Dedifferentiated amniotic fluid mesenchymal stem cell (primary cell): ENCODE measurements at regions not wholly inside any gene's neighbourhood (a gene's known extent, or its start where the extent isn't known, plus 50 kb on each side); places are given as distances from the start of the nearest gene placed in this dataset.

Source experiments
- DNase-seq: peaks from one replicate; pipeline ENCODE4 v3.0.0-alpha.2; 2016; ENCODE audit errors: extremely low spot score

DNA sequence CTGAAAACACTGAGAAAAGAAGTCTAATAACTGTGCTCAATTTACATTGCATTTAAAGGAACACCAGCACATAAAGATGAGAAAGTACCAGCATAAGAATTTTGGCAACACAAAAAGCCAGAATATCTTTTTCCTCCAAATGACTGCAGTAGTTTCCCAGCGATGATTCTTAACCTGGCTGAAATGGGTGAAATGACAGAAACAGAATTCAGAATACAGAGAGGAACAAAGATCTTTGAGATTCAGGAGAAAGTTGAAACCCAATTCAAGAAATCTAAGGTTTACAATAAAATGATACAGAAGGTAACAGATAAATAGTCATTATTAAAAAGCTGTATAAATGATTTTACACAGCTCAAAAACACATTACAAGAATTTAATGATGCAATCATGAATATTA lies 197.0 kb upstream of the EYS start:
- no peak for DNase-seq

DNA sequence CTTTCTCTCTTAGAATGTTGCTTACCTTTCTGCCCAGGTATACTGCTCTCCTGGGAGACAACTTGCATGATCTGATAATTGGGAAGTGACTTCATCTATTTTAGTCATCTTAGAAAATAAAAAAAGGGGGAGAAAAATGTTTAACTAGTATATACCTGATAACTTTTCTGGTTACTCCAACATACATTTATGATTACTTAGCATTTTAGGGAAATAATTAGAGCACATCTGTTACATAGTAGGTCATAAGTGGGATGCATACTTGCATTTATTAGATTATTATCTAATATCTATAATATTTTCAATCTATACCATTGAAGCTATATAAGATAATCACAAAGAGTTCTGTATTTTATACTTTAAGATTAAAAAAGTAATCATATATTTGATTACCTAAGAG lies 193.9 kb upstream of the EYS start:
- DNase-seq, result no peak

DNA sequence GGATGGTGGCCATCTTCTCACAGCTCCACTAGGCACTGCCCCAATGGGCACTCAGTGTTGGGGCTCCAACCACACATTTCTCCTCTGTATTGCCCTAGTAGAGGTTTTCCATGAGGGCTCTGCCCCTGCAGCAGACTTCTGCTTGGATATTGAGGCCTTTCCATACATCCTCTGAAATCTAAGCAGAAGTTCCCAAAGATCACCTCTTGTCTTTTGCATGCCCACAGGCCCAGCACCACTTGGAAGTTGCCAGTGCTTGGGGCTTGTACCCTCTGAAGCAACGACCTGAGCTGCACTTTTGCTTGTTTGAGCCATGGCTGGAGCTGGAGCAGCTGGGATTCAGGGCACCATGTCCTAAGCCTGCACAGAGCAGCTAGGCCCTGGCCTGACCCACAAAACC lies 189.1 kb upstream of the EYS start:
- no peak for DNase-seq

DNA sequence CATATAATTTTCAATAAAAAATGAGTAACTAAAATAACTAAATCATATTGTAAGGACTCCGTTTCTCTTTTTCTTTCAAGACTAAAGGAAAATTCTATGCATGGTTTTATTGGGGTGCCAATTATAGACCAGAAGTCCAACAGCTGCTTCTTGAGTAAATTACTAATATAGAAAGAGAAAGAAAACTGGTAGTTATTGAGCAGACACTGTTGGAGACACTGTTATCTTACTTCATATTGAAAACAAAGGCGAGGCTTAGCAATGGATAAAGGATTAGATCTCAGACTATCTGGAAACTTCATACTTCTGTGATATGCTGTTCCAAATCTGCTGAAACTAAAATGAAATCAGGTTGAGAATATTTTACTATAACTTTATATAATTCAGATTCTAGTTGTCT lies 169.6 kb upstream of the EYS start:
- DNase-seq, result no peak

DNA sequence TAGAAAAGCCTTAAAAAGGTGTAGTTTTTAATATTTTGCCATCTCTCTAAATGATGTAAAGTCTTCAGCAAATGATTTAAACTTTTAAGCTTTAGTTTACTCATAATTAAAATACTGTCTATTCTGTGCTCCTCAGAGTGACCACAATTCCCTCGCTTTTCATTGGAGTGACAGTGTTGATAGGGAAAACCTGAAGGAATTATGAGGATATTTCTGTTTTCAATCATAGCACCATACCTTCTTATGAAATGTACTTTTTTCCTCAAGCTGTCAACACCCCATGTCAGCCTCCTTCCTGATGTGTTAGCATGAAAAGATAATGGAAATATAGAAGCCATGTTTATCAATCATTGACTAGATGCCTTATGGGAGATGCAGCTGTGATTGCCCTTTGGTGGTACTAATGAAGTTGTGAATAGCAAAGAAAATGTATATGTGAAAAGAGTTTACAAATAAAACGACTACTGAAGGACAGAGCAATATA lies 145.4 kb upstream of the EYS start:
- no peak for DNase-seq

DNA sequence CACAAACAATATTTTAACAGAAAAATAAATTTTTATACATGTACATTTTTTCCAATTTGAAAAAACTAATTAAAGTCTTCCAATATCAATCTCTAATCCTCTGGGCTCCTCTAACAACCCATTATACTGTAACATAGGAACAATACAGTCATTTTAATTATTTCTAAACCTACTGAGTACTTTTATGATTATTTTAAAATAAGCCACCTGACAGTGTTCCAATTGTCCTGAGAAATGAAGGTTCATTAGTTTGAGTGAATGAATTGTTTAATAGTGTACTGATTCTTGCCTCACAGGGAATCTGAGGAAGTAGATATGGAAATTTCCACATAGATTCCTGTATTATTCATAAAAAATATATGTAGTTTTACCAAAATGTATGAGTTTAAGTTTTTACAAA lies 123.1 kb upstream of the EYS start:
- no peak for DNase-seq

DNA sequence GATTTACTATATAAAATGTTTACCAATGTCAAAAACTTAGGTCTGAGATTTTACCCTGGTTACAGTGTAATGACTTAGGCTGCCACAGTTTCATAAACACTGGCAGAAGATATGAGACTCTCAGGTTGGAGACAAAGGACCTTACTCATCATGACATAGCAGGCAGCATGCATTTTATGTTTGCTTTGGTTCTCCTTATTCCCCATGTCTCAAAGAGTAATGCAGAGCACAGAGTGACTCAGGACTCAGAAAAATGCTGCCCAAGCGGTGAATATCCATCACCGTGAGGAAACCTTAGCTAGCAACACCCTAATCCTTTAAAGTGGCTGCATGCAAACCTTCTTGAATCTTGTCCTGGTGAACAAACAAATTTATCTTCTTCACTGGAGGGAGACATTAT lies 112.1 kb upstream of the EYS start:
- no peak for DNase-seq

DNA sequence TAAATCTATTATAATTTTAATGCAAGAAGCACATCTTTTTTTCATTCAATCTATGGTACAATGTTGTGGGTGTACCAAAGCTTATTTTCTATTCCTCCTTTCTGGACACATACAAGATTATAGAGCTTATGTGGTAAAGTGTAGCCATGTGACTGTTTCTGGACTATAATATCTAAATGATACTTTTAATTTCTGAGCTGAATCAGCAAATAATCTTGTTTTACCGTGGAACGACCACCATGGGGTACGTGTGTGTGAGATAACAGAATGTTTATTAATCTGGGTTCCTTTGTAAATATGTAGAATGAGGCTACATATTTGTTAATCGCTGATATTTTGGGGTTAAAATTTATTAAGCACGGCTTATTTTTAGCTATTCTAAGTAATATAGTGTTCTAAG lies 111.5 kb upstream of the EYS start:
- DNase-seq, result no peak

DNA sequence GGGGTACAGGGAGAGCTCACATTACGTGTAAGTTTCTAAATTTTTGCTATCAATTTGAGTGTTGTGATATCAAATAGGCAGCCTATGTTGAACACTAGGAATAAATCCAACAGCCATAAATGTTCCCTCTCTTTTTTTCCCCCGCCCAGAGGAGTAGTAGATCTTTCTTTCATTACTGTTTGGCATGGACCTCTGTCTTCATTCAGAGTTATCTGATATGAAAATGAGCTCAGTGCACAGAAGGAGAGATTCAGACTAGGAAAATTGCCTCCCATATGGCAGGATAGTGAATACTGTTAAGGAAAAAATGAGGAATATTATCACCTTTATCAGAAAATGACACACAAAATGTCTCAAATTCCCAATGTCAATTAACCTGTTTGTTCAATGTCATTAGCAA lies 110.0 kb upstream of the EYS start:
- no peak for DNase-seq

DNA sequence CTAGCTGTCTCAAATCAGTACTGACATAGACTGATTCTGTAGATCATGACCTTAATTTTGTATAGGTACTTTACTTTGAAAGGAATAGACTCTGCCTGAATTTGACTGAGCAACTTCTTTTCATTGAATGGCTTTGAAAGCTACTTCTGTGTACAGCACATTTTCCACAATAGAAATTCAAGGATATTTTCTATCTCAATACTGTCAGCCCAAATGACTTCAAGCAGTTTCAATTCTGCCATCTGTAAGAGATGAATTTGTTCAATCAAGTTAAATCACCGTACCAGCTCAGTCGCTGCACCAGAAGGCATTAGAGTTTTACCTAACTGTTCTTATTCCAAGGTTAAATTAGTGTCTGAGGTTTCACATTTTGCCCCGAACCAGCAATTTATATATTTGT lies 107.0 kb upstream of the EYS start:
- no peak for DNase-seq

DNA sequence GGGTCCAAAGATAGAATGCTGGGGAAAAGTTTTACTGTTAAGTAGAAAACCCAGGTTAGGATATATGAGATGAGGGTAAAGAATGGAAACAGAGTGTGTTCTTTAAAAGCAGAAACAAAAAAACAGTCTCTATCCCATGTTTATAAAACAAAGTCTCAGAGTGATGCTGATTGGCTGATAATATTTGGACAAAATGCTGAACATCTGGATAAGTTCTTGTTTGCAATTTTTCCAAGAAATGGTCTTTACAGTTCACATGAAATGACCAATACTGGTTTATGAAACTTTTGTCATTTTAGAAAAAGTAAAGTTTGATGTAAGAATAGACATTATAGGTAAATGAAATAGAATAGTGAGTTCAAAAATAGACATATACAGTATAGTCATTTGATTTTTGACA lies 96.2 kb upstream of the EYS start:
- no peak for DNase-seq

DNA sequence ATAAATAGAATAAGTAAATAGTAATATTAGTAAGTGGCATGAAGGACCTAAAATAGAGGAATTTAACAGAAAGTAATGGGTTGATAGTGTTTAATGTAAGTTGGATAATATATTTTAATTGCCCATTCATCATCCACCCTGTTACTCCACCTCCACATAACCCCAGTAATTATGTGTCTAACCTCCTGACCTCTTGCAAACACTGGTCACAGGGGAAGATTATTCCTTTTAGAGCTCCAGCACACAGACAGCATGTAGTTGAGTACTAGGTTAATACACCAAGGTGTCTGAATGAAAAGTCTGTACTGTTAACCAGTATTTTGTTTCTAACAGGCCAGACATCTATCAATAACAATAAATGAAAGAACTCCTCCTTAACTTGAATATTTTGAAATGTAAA lies 92.4 kb upstream of the EYS start:
- no peak for DNase-seq

DNA sequence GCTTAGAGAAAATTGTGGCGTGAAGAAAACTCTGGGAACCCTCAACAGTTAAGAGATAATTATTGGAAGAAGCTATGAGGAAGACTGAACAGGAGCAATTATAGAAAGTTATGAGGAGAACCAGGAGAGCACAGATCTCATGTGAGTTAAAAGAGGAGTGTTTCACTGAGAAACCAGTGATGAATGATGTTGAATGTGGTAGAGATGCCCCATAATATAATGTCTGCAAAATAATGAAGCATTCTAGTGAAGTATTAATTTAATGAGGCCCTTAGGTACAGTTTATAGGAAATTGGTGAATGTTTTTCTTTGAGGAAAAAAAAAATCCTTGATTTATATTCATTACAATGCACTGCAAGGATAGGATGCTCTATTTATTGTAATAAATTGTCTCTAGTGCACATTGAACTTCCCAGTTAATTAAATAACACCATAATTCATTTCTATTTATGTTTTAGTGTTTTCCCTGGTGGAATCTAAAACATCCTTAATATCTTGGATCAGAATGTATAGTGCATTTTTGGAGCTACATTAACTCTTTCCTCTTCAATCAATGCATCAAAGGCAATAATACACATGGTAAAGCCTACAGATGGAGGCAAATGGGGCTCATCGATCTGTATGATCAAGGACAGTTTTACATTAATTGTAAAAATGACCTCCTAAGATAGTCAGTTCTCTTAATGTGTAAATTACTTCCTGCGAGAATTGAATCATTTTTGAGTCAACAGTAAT lies 91.4 kb upstream of the EYS start:
- DNase-seq, result no peak

DNA sequence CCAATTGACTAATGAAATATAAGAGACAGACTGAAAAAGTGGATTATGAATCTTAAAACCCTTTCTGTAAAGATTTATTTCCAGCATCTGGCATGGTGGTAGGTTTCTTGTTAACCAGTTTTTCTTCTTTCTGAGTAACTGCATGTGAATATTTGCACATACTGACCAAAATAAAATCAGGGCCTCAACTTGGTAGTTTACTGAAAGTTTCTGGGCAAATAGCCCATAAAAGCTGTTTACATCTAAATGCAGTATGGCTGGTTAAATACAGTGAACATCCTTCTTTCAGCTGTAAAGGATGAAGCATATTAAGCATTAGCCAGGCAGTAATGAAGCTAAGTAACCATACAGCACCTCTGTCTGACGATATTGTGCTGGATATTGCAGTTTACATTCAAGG lies 83.6 kb upstream of the EYS start:
- DNase-seq, result no peak

DNA sequence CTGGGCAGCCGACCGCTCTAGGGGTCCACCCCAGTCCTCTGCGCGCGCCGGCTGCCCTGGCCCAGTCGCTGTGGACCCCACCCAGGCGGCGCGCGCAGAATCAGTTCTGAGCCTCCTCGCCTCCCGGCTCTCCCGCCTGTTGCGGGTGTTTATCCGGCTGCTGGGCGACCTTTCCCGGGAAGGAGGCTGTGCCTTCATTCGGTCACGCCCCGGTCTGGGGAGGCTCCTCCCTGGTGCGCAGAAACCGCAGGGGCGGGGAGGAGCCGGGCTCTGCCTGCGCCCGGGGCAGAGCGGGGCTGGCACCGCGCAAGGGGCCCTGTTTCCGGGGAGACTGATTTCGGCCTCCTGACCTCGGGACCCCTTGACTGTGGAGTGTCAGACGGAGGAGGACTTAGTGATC lies 80.8 kb upstream of the EYS start:
- DNase-seq, result no peak

DNA sequence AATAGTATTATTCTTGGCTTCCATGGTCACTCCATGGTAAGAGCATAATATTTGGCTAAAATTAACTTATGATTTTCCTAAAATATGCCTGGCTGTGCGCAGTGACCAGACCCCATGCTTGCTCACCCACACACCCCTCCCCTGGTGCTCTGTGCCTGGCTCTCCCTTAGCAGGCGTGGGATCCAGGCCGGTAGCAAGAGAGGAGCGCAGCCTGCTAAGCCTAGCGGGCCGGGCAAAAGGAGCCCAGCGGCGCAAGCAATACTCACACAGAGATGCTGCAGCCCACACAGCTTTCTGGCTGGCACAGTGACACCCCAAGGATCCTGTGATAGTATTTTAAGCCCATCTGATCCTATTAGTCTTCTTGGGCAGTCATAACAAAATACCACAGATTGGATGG lies 79.8 kb upstream of the EYS start:
- no peak for DNase-seq

DNA sequence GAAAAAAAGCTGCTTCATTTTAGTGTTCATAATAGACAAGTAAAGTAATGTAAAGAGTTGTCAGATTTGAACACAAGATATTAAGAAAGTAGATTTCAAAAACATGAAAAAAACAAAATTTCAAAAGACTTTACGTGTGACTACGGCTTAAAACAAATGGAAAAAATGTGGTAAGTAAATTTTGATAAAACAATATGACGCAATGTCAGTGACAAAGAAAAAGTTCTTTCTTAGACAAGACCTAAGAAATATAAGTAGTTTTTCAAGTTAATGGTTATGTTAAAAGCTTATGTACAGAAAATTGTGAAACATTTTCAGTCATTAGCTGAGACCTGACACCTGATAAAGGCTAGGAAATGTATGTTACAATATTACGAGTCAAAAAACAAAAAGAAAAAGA lies 73.7 kb upstream of the EYS start:
- no peak for DNase-seq

DNA sequence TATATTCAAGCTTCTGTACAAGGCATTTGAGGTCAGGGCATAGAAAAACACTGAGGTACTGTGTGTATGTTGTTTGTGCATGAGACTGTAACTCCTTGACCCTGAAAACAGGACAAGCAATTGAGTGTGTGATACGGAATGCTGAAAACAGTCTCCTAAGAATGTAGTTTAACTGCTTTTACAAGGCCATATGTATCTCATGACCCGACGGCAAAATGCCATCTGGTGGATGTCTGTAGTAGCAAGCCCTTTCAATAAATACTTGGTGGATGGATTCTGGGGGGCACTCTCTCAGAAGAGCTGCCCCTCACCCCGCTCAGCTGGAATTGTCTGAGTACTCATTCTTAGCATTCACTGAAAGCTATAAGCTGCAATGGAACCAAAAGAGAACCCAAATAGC lies 69.3 kb upstream of the EYS start:
- DNase-seq, result no peak

DNA sequence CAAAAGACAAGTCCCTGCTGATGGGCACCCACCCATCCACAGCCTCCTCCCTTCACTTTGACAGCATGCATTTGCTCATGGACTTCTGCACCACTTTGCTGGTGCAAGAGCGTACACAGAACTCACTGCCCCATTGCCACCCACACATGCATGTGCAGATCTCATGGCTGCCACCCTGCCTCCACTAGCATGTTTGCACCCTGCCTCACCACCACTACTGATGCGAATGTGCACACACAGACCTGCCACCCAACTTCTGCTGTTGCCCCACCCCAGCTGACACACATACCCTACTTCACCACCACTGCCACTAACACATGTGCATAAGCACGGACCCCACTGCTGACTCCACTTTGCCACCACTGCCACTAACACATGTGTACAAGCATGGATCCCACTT lies 64.9 kb upstream of the EYS start:
- no peak for DNase-seq

DNA sequence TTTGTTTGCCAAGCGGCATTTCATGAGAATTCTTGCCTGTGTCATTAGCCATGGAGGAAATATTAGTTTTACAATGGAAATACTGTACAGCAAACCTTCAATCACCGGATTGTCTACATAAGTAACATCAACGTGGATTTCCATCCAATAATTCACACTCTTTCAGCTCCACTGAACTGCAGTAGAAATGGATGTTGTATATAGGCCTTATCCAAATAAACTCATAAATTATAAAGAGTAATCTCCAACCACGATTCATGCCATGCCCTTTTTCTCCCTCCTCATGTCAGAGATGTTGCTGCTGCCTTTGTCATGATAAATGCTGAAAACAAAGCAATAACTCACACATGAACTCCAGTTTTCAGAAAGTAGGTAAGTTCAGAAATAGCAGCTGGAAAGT lies 54.9 kb upstream of the EYS start:
- DNase-seq, result no peak

DNA sequence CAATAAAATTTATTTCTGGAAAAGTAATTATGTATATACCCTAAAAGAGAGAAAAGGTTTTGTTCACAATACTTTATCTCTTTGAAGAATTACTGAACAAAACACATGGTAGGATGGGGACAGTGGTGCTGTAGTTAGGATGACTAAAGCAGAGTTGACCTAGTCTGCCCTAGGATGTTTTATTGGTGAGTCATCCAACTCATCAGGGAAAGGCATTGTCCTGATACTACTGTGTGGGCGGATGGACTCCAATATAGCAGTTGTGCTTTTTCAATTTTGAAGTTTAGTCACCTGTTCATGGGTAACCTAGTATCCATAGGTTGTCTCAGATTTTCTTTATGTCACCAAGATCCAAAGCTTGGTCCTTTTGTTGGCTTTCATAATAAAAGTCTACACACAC lies 53.3 kb upstream of the EYS start:
- no peak for DNase-seq
